AG09319 (cell line): ENCODE measurements at regions not wholly inside any gene's neighbourhood (a gene's known extent, or its start where the extent isn't known, plus 50 kb on each side); places are given as distances from the start of the nearest gene placed in this dataset.

ENCODE experiments used
- DNase-seq: peaks from one replicate; pipeline ENCODE4 v3.0.0-alpha.2; 2010; ENCODE audit warnings: low read depth; ENCODE audit errors: extremely low read depth
- CTCF ChIP-seq: IDR thresholded peaks from 2 replicates; pipeline ENCODE4 v1.5.1; 2011; ENCODE audit warnings: low read depth, mild to moderate bottlenecking, inconsistent platforms, low read length, moderate library complexity

GRCh38 chr13:107091428-107091827 lies 523.5 kb upstream of the ARGLU1 start:
- TF ChIP-seq CTCF, result no peak
- DNase-seq, result no peak

- no peak for TF ChIP-seq CTCF
- no peak for DNase-seq
Measured at GRCh38 chr13:107088061-107088460, 520.1 kb upstream of the ARGLU1 start.

GRCh38 chr13:107079423-107080049 lies 511.6 kb upstream of the ARGLU1 start:
- DNase-seq, result no peak
- TF ChIP-seq CTCF, result no peak

GRCh38 chr13:107078229-107078765 lies 510.4 kb upstream of the ARGLU1 start:
- TF ChIP-seq CTCF, result no peak
- DNase-seq, result no peak

GRCh38 chr13:107076801-107077200 lies 508.9 kb upstream of the ARGLU1 start:
- no peak for DNase-seq

GRCh38 chr13:107075576-107075975 lies 507.6 kb upstream of the ARGLU1 start:
- no peak for DNase-seq
- no peak for TF ChIP-seq CTCF

More at GRCh38 chr13:107076801-107077200, 508.9 kb upstream of the ARGLU1 start:
- TF ChIP-seq CTCF, result no peak

- DNase-seq, result no peak
- TF ChIP-seq CTCF, result no peak
Measured at GRCh38 chr13:107070792-107071191, 502.9 kb upstream of the ARGLU1 start.
